Aorta (tissue), 5 donors: ENCODE measurements at regions not wholly inside any gene's neighbourhood (a gene's known extent, or its start where the extent isn't known, plus 50 kb on each side); places are given as distances from the start of the nearest gene placed in this dataset.

Experiments used
- ATAC-seq: fragments of 200-7000 bp; cut with Tn5 transposase; one replicate; pipeline ENCODE4 v1.9.1; 2022; ENCODE audit warnings: moderate library complexity; ENCODE audit not compliant: low FRiP score
- DNase-seq, 2 donors: peaks; one replicate each; pipeline ENCODE4 v3.0.0-alpha.2; 2020
- H3K27ac ChIP-seq, 2 donors: one replicate each; pipeline ENCODE4 v1.5.1; 2013; ENCODE audit warnings: low read length in 2 of 2, mild to moderate bottlenecking in 2 of 2, moderate library complexity in 2 of 2, control low read depth in 1 of 2, inconsistent platforms in 1 of 2, low read depth in 1 of 2
- H3K27me3 ChIP-seq, 2 donors: one replicate each; pipeline ENCODE4 v1.6.1; 2013; ENCODE audit warnings: control low read depth in 1 of 2, low read length in 1 of 2, mild to moderate bottlenecking in 1 of 2, moderate library complexity in 1 of 2; ENCODE audit not compliant: insufficient read depth in 2 of 2, control insufficient read depth in 1 of 2
- H3K36me3 ChIP-seq, 2 donors: one replicate each; pipeline ENCODE4 v1.6.1; 2013; ENCODE audit warnings: control low read depth in 1 of 2, low read length in 1 of 2, mild to moderate bottlenecking in 1 of 2; ENCODE audit not compliant: insufficient read depth in 2 of 2, control insufficient read depth in 1 of 2
- H3K4me1 ChIP-seq, 2 donors: one replicate each; pipeline ENCODE4 v1.6.1; 2013; ENCODE audit warnings: low read length in 2 of 2, control low read depth in 1 of 2, mild to moderate bottlenecking in 1 of 2, moderate library complexity in 1 of 2; ENCODE audit not compliant: insufficient read depth in 2 of 2, control insufficient read depth in 1 of 2
- H3K4me3 ChIP-seq, 2 donors: one replicate each; pipeline ENCODE4 v1.5.1; 2013; ENCODE audit warnings: low read length in 2 of 2, control low read depth in 1 of 2, mild to moderate bottlenecking in 1 of 2
- H3K9me3 ChIP-seq: one replicate; pipeline ENCODE4 v1.6.1; 2013; ENCODE audit warnings: mild to moderate bottlenecking, low read length; ENCODE audit not compliant: control insufficient read depth
- WGBS, 2 donors: extraction: QIAGEN DNeasy Blood & Tissue Kit; methylation state at CpG; one replicate each; pipeline ENCODE4 v1.1.7; 2013; 5-methylcytosine and 5-hydroxymethylcytosine counted together
- intact Hi-C, 2 donors: fragments of 100-400 bp; cut with DNase I; formaldehyde crosslinking; loops; one replicate each; pipeline versions ENCODE4 v1.14.2 to v1.15.0; 2022
- donor health status: healthy with polysubstance abuse.
- donor health status: Bipolar disorder and iron deficiency.
- donor health status: DM: no; HTN: no; CAD: no.
- donor health status: DM: no; HTN: no; CAD: no.
- donor health status: DM: yes; HTN: yes; CAD: no.

- Histone ChIP-seq H3K27me3 (no peaks in the 10 kb centered on the region), H3K36me3 (no peaks in the 10 kb centered on the region), H3K4me1 (no peaks in the 10 kb centered on the region), H3K4me3 (no peak overlapping the region), H3K9me3 (peaks cover 11% of the 10 kb centered on the region), H3K27ac (no peak overlapping the region)
- no peak for DNase-seq
- 72 to 76% methylated on average over 5 of the region's 5 CpGs for WGBS, 2 donors
- no peak for ATAC-seq
- intact Hi-C loops, result no loop called here
These were observed 321.4 kb downstream of the HAPSTR1 start for GRCh38 chr16:9412915-9413264.

DNA sequence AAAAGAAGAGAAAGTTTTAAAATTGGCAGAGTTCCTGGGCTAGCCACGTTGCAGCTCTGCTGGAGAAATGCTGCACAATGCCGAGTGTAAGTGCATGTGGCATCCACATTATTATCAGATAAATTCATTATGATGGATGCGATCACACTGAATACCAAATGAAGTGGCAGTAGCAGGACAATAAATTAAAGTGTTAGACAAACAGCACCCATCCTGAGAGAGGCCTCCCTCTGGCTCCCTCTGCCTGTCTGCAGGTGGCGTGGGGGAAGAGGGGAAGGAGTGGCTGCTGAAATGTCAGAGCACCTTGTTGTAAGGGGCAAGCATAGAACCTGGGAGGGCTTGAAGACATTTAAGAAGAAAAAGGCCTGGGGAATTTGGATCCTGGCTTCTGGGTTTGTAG is 324.1 kb downstream of the HAPSTR1 start:
- Histone ChIP-seq H3K9me3 (peaks cover 12% of the 10 kb centered on the region), H3K4me1 (no peaks in the 10 kb centered on the region), H3K36me3 (no peaks in the 10 kb centered on the region), H3K4me3 (no peak overlapping the region), H3K27me3 (no peaks in the 10 kb centered on the region), H3K27ac (no peak overlapping the region)
- ATAC-seq, result no peak
- WGBS, 2 donors, result 66 to 73% methylated on average over 4 of the region's 4 CpGs
- intact Hi-C loops, result no loop called here
- no peak for DNase-seq

GRCh38 chr16:9417898-9418297 is 326.5 kb downstream of the HAPSTR1 start:
- Histone ChIP-seq H3K36me3 (no peaks in the 10 kb centered on the region), H3K4me3 (no peak overlapping the region), H3K27me3 (peaks cover 0 to 3% of the 10 kb centered on the region in 2 donors), H3K4me1 (no peaks in the 10 kb centered on the region), H3K9me3 (peaks cover 11% of the 10 kb centered on the region), H3K27ac (no peak overlapping the region)
- no peak for ATAC-seq
- intact Hi-C loops, result no loop called here
- no peak for DNase-seq
- 64 to 89% methylated on average over 2 of the region's 2 CpGs for WGBS, 2 donors

DNA sequence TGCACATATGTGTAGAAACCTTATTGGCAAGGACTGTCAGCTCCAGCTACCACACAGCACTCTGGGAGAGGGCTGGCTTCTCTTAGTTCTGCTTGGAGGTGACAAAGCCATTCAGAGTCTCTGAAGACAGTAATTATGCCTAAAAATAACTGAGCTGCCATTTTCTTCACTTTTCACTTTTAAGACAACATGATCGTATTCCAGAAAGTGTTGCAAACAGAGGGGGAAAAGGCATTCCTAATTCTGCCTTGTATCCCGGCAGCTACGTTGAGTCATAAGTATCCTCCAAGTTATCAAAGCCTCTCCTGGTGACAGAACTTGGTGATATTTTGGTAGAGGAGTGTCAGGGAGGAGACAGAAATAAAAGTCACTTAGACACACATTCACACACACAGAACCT is 327.7 kb downstream of the HAPSTR1 start:
- H3K4me3 ChIP-seq, result no peak overlapping the region
- H3K27me3 ChIP-seq, result peaks cover 0 to 3% of the 10 kb centered on the region in 2 donors
- no peak overlapping the region for H3K27ac ChIP-seq
- peaks cover 11% of the 10 kb centered on the region for H3K9me3 ChIP-seq
- DNase-seq (no peak), ATAC-seq (no peak)
- H3K4me1 ChIP-seq, result no peaks in the 10 kb centered on the region
- WGBS, 2 donors, result 57 to 74% methylated on average over 3 of the region's 3 CpGs
- no peaks in the 10 kb centered on the region for H3K36me3 ChIP-seq
- intact Hi-C loops, result no loop called here

DNA sequence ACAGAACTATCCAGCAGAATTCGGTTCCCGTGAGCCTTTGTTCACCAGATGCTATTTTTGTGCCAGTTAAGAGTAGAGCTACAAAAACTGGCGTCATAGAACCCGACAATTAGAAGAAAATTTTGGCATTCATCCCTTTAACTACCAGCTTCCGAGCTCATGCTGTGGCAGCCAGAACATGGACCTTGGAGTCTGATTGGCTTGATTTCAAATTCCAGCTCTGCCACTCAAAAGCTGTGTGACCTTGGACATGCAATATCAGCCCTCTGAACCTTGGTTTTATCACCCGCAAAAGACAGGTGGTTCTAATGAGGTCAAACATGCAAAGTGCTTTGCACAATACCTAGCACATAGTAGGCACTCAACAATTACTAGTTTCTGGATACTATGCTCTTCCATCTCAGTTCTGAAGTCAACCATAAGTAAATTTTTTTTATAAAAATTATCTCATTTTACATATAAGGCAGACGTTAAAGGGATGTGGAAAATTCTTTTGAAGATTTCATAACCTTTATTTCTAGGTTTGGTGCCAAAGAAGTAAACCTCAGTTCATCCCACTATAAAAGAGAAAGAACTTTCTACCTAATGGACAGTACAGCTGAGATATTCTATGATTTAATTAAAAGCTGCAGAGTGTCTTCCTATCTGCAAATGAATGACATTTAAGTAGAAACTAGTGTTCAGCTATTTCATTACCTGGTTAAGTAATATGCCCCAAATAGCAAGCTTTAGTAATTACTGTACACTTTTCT is 331.5 kb downstream of the HAPSTR1 start:
- Histone ChIP-seq H3K4me3 (no peak overlapping the region), H3K27me3 (peaks cover 0 to 4% of the 10 kb centered on the region in 2 donors), H3K9me3 (peaks cover 3% of the 10 kb centered on the region), H3K36me3 (no peaks in the 10 kb centered on the region), H3K4me1 (no peaks in the 10 kb centered on the region), H3K27ac (no peak overlapping the region)
- no peak for ATAC-seq
- WGBS, 2 donors, result 34 to 43% methylated on average over 7 of the region's 7 CpGs
- intact Hi-C loops, result no loop called here
- no peak for DNase-seq

DNA sequence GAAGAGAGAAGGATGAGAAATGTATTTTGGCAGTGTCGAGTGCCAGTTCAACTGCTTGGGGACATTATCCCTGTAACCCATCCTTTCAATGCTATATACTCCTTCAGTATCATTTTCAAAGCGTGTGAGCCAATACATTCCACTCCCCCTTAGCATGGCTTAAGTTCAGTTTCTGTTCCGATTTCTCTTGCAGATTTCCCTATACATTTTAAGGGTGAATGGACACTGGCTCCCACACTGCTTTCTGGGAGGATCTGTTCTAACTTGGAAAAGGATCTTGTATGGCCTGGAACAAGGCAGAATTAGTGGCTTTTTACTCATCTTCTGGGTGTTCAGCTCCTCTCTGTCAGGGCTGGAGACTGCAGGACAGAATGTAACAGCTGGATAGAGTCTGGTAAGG is 333.8 kb downstream of the HAPSTR1 start:
- Histone ChIP-seq H3K27ac (no peak overlapping the region), H3K4me1 (no peaks in the 10 kb centered on the region), H3K36me3 (no peaks in the 10 kb centered on the region), H3K9me3 (peaks cover 2% of the 10 kb centered on the region), H3K27me3 (peaks cover 0 to 4% of the 10 kb centered on the region in 2 donors), H3K4me3 (no peak overlapping the region)
- intact Hi-C loops, result no loop called here
- DNase-seq (no peak), ATAC-seq (no peak)
- WGBS, 2 donors, result 57 to 59% methylated on average over 3 of the region's 3 CpGs

DNA sequence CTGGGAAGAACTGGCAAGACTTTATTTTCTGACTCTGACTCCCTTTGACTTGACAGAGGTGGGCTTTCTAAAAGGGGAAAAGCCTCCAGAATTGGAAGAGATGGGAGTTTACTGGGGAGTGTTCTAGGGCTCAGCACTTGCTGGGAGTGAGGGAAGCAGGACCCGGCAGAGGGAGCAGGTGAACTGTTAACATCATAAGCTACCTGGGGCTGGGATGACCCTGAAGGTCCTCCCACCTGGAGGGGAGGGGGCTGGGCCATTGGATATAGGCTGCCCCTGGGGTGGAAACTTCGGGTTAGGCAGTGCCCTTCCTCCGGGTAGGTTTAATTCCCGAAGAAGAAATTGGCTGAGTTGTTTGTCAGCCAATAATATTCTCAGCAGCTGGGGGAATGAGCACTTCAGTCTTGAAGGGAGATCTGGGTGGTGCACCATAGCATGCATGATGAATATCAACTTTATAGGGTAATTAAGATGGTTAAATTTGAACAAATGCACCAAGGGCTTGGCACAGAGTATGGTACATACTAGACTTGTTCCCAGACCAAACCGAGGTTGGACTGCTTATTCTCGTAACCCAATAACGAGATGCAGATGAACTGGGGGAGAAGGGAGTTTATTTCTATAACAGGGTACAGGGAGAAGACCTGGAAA is 337.0 kb downstream of the HAPSTR1 start:
- Histone ChIP-seq H3K9me3 (peaks cover 2% of the 10 kb centered on the region), H3K27ac (no peak overlapping the region), H3K4me3 (no peak overlapping the region), H3K36me3 (no peaks in the 10 kb centered on the region), H3K4me1 (no peaks in the 10 kb centered on the region), H3K27me3 (peaks cover 0 to 2% of the 10 kb centered on the region in 2 donors)
- ATAC-seq, result no peak
- WGBS, 2 donors, result 82% methylated on average over 7 of the region's 7 CpGs
- no peak for DNase-seq
- intact Hi-C loops, result no loop called here

GRCh38 chr16:9429646-9430330 is 338.3 kb downstream of the HAPSTR1 start:
- Histone ChIP-seq H3K27me3 (peaks cover 0 to 2% of the 10 kb centered on the region in 2 donors), H3K4me3 (no peak overlapping the region), H3K36me3 (no peaks in the 10 kb centered on the region), H3K9me3 (peaks cover 2% of the 10 kb centered on the region), H3K4me1 (no peaks in the 10 kb centered on the region), H3K27ac (no peak overlapping the region)
- no peak for DNase-seq
- no peak for ATAC-seq
- intact Hi-C loops, result no loop called here
- whole genome bisulfite sequencing, 2 donors, result 51 to 76% methylated on average over 10 of the region's 10 CpGs

GRCh38 chr16:9434659-9435058 is 343.2 kb downstream of the HAPSTR1 start:
- WGBS, 2 donors, result 69 to 71% methylated on average over 2 of the region's 2 CpGs
- peaks cover 1% of the 10 kb centered on the region for H3K9me3 ChIP-seq
- intact Hi-C loops, result no loop called here

More at GRCh38 chr16:9434659-9435058, 343.2 kb downstream of the HAPSTR1 start:
- no peaks in the 10 kb centered on the region for H3K4me1 ChIP-seq
- no peaks in the 10 kb centered on the region for H3K27me3 ChIP-seq
- no peak for DNase-seq
- no peak overlapping the region for H3K4me3 ChIP-seq
- no peak overlapping the region for H3K27ac ChIP-seq
- H3K36me3 ChIP-seq, result no peaks in the 10 kb centered on the region
- no peak for ATAC-seq
